ENCODE measurements at regions not wholly inside any gene's neighbourhood (a gene's known extent, or its start where the extent isn't known, plus 50 kb on each side); places are given as distances from the start of the nearest gene placed in this dataset.

DNA sequence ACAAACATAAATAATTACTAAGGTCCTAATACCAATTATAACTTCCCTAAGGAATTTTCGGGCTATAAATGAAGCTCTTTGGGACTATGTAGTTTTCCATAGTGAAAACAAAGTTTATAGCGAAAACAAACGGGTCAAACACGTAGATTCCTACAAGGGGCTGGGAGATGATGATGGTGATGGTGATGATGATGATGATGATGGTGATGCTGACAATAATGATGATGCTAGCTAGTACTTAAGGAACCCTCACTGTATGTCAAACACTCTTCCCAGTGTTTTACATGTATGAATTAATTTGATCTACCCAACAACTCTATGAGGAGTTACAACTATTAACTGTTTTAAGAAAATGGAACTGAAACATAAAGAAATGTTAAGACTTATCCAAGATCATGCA lies 63.7 kb upstream of the PIK3R1 start (continued):
- TF ChIP-seq FOSB (CRISPR knock-in tag; IDR thresholded peaks at IDR 0.05) (no peak), RARB (CRISPR knock-in tag; IDR thresholded peaks at IDR 0.05) (no peak), RFX5 (IDR thresholded peaks at IDR 0.05) (no peak)

DNA sequence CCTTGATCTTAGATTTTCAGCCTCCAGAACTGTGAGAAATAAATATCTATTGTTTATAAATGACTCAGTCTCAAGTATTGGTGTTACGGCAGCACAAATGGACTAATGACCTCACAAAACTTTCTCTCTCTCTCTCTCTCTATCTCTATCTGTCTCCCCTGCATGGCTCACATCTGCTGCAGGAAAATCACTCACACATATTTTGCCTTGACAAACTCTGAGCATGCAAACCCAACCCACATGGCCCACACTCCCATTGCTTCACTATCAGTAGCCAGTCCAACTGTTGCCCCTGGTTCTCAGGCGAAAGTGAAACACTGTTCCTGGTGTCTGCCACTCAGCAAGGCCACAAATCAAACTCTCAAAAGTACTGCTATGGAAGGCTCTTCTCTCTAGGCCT lies 66.4 kb upstream of the PIK3R1 start:
- no peak overlapping the region for H3K4me3 ChIP-seq
- H3K27ac ChIP-seq: no peak overlapping the region
- POLR2A ChIA-PET: no interaction called here
- WGBS (ENCODE audit: missing lambda C conversion rate): 72% methylated on average over 2 of the region's 2 CpGs
- no peak overlapping the region for H3K4me2 ChIP-seq
- ATAC-seq (no peak), DNase-seq (ENCODE audit: low read depth in 1 of 2, low spot score in 1 of 2) (no peak), FAIRE-seq (no peak)
- no peak for TF ChIP-seq RNF2 (IDR thresholded peaks at IDR 0.05; ENCODE audit: borderline replicate concordance, low read depth)
- TF ChIP-seq, protein P1, sequence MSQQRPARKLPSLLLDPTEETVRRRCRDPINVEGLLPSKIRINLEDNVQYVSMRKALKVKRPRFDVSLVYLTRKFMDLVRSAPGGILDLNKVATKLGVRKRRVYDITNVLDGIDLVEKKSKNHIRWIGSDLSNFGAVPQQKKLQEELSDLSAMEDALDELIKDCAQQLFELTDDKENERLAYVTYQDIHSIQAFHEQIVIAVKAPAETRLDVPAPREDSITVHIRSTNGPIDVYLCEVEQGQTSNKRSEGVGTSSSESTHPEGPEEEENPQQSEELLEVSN (IDR thresholded peaks at IDR 0.05; ENCODE audit: borderline replicate concordance, low read depth): no peak
- TF ChIP-seq ZSCAN20 (CRISPR knock-in tag; IDR thresholded peaks at IDR 0.05): no peak
- no peak for TF ChIP-seq RFX5 (IDR thresholded peaks at IDR 0.05)
- no peak for TF ChIP-seq ZC3H11A (IDR thresholded peaks at IDR 0.05)
- no peak for TF ChIP-seq MAZ (IDR thresholded peaks at IDR 0.05; ENCODE audit: borderline replicate concordance, low read depth, low read length)
- H3K4me1 ChIP-seq: no peaks in the 10 kb centered on the region
- CTCF ChIA-PET: no interaction called here
- no peaks in the 10 kb centered on the region for H3K9me3 ChIP-seq

DNA sequence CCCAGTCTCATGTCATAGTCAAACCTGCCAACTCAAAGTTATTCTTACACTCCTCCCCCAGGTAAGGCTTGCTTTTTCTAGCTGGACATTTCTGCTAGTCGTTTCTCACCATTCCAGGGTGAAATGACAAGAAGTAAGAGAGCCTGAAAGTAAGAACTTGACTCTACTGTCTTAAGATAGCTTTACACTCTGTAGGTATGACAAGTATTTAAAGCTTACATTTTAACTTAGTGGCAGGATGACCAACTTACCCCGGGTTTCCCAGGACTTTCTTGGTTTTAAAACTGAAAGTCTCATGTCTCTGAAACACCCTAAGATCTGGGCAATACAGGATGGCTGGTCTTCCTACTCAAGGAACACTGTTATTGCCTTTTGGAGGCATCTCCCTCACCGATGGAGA lies 67.5 kb upstream of the PIK3R1 start:
- H3K4me1 ChIP-seq: no peaks in the 10 kb centered on the region
- FAIRE-seq: no peak
- POLR2A ChIA-PET: no interaction called here

DNA sequence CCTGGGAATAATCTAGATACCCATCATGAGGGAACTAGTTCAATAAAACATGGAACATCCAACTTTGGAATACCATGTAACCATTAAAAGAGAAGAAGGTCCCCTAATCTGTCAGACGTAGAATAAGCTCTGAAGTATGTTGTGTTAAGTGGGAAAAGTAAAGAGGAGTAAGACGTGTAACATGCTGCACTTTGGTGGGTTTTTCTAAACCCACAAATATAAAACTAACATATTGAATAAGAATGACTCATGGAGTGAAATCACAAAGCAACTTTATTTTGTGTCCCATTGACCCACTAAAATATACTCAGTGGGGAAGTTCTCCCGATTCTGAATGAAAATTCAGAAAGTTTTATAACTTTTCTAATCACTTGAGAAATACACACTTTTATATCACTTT lies 67.9 kb upstream of the PIK3R1 start:
- POLR2A ChIA-PET: no interaction called here
- no peaks in the 10 kb centered on the region for H3K4me1 ChIP-seq
- no peak for DNase-seq (ENCODE audit: low read depth in 1 of 2, low spot score in 1 of 2)
- no peak for TF ChIP-seq JUNB (IDR thresholded peaks at IDR 0.05)
- TF ChIP-seq RARB (CRISPR knock-in tag; IDR thresholded peaks at IDR 0.05): no peak
- TF ChIP-seq CBX2 (IDR thresholded peaks at IDR 0.05; ENCODE audit: borderline replicate concordance, low read depth): no peak
- TF ChIP-seq KDM5A (IDR thresholded peaks at IDR 0.05): no peak
- TF ChIP-seq CEBPB (IDR thresholded peaks at IDR 0.05): no peak
- no peak for FAIRE-seq
- no peak overlapping the region for H3K4me2 ChIP-seq
- H3K4me3 ChIP-seq: no peak overlapping the region
- no peaks in the 10 kb centered on the region for H3K9me3 ChIP-seq
- CTCF ChIA-PET: no interaction called here
- no peak overlapping the region for H3K27ac ChIP-seq
- WGBS (ENCODE audit: missing lambda C conversion rate): 30% methylated on average over 3 of the region's 3 CpGs
- ATAC-seq: no peak

More for the DNA sequence above, 67.5 kb upstream of the PIK3R1 start:
- H3K4me3 ChIP-seq: no peak overlapping the region
- 12% methylated on average over 3 of the region's 3 CpGs for WGBS (ENCODE audit: missing lambda C conversion rate)
- no peaks in the 10 kb centered on the region for H3K9me3 ChIP-seq
- CTCF ChIA-PET: no interaction called here
- DNase-seq (ENCODE audit: low read depth in 1 of 2, low spot score in 1 of 2) (no peak), ATAC-seq (no peak)
- no peak overlapping the region for H3K27ac ChIP-seq
- TF ChIP-seq KDM1A (IDR thresholded peaks at IDR 0.05; ENCODE audit: low read depth): no peak
- TF ChIP-seq RNF2 (IDR thresholded peaks at IDR 0.05; ENCODE audit: borderline replicate concordance, low read depth): no peak
- TF ChIP-seq TFCP2L1 (CRISPR knock-in tag; IDR thresholded peaks at IDR 0.05): no peak
- no peak for TF ChIP-seq JUN (IDR thresholded peaks at IDR 0.05)
- TF ChIP-seq FOXS1 (CRISPR knock-in tag; IDR thresholded peaks at IDR 0.05): no peak
- TF ChIP-seq POLR2AphosphoS2 (conservative IDR thresholded peaks at IDR 0.05; ENCODE audit: low read length): no peak
- H3K4me2 ChIP-seq: no peak overlapping the region

DNA sequence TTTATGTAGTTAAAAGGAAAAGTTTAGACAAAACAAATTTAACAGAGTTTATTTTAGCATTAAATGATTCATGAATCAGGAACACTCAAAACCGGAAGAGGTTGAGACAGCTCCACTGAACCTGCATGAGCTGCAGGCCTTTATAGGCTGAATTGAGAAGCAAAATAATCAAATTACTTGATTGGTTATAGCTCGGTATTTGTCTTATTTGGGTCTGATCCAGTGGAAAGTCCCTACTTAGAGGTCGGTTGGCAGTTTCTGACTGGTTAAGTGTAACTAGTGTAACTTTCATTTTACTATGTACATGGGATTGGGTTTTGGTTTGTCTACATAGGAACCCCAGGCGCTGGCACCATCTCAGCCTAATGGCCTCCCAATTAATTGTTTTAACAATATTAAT lies 74.1 kb upstream of the PIK3R1 start:
- ChIA-PET POLR2A (no interaction called here), CTCF (no interaction called here)
- TF ChIP-seq NR3C1 (IDR thresholded peaks at IDR 0.05): no peak
- TF ChIP-seq BHLHE40 (IDR thresholded peaks at IDR 0.05; ENCODE audit: low read depth, low read length): no peak
- TF ChIP-seq, protein P2, sequence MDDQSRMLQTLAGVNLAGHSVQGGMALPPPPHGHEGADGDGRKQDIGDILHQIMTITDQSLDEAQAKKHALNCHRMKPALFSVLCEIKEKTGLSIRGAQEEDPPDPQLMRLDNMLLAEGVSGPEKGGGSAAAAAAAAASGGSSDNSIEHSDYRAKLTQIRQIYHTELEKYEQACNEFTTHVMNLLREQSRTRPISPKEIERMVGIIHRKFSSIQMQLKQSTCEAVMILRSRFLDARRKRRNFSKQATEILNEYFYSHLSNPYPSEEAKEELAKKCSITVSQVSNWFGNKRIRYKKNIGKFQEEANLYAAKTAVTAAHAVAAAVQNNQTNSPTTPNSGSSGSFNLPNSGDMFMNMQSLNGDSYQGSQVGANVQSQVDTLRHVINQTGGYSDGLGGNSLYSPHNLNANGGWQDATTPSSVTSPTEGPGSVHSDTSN (IDR thresholded peaks at IDR 0.05): no peak
- TF ChIP-seq, protein P3, sequence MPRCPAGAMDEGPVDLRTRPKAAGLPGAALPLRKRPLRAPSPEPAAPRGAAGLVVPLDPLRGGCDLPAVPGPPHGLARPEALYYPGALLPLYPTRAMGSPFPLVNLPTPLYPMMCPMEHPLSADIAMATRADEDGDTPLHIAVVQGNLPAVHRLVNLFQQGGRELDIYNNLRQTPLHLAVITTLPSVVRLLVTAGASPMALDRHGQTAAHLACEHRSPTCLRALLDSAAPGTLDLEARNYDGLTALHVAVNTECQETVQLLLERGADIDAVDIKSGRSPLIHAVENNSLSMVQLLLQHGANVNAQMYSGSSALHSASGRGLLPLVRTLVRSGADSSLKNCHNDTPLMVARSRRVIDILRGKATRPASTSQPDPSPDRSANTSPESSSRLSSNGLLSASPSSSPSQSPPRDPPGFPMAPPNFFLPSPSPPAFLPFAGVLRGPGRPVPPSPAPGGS (IDR thresholded peaks at IDR 0.05): no peak
- TF ChIP-seq RFX5 (IDR thresholded peaks at IDR 0.05): no peak
- TF ChIP-seq RARB (CRISPR knock-in tag; IDR thresholded peaks at IDR 0.05): no peak
- TF ChIP-seq, protein P4, sequence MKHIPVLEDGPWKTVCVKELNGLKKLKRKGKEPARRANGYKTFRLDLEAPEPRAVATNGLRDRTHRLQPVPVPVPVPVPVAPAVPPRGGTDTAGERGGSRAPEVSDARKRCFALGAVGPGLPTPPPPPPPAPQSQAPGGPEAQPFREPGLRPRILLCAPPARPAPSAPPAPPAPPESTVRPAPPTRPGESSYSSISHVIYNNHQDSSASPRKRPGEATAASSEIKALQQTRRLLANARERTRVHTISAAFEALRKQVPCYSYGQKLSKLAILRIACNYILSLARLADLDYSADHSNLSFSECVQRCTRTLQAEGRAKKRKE (CRISPR knock-in tag; IDR thresholded peaks at IDR 0.05; ENCODE audit: low read depth): no peak
- TF ChIP-seq RCOR1 (IDR thresholded peaks at IDR 0.05; ENCODE audit: low read depth, low read length): no peak
- TF ChIP-seq TP53 (CRISPR knock-in tag; IDR thresholded peaks at IDR 0.05): no peak
- TF ChIP-seq FOSB (CRISPR knock-in tag; IDR thresholded peaks at IDR 0.05): no peak
- H3K27ac ChIP-seq: no peak overlapping the region
- WGBS (ENCODE audit: missing lambda C conversion rate): 24% methylated on average over 4 of the region's 4 CpGs
- H3K4me1 ChIP-seq: no peaks in the 10 kb centered on the region
- FAIRE-seq (no peak), DNase-seq (ENCODE audit: low read depth in 1 of 2, low spot score in 1 of 2) (no peak), ATAC-seq (no peak)
- H3K9me3 ChIP-seq: no peaks in the 10 kb centered on the region
- H3K4me3 ChIP-seq: no peak overlapping the region
- no peak overlapping the region for H3K4me2 ChIP-seq
